Ovary (tissue), 3 donors: ENCODE measurements at regions not wholly inside any gene's neighbourhood (a gene's known extent, or its start where the extent isn't known, plus 50 kb on each side); places are given as distances from the start of the nearest gene placed in this dataset.

Source experiments
- EP300 ChIP-seq: sonication (generic); formaldehyde crosslinking; IDR thresholded peaks from one replicate; pipeline ENCODE4 v1.6.1; 2017; ENCODE audit warnings: antibody characterized with exemption
- POLR2A ChIP-seq: fragments of 450-650 bp; IDR thresholded peaks from one replicate; pipeline ENCODE4 v1.6.1; 2017; ENCODE audit warnings: antibody characterized with exemption, mild to moderate bottlenecking, moderate library complexity
- TF ChIP-seq, protein P1 (sequence below), 3 donors: fragments of 450-650 bp in 2 of 3; fragments of 200-600 bp in 1 of 3; IDR thresholded peaks; one replicate each; pipeline versions ENCODE4 v1.5.1 to v1.8.0; 2016 to 2022; ENCODE audit warnings: antibody characterized with exemption in 3 of 3, mild to moderate bottlenecking in 1 of 3
- donor health status: DM: no; HTN: no; CAD: no.

DNA sequence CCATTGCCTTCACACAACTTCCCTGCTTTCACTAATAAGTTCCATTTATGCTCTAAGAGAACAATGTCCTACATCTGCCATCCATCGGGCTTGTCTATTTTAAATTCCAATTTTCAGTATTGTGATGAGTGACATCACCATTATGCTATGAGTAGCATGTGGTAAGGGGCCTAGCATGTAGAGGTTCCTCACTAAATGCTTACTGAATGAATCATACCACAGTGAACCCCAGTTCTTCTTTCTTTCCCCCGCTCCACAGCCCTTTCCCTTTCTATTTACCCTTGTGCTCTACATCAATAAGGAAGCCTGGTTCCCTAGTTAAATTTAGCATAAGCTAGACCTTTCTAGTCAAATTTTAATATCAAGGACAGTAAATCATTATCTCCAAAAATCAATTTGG, 195.0 kb upstream of the RGS18 start:
- TF ChIP-seq, protein P1, sequence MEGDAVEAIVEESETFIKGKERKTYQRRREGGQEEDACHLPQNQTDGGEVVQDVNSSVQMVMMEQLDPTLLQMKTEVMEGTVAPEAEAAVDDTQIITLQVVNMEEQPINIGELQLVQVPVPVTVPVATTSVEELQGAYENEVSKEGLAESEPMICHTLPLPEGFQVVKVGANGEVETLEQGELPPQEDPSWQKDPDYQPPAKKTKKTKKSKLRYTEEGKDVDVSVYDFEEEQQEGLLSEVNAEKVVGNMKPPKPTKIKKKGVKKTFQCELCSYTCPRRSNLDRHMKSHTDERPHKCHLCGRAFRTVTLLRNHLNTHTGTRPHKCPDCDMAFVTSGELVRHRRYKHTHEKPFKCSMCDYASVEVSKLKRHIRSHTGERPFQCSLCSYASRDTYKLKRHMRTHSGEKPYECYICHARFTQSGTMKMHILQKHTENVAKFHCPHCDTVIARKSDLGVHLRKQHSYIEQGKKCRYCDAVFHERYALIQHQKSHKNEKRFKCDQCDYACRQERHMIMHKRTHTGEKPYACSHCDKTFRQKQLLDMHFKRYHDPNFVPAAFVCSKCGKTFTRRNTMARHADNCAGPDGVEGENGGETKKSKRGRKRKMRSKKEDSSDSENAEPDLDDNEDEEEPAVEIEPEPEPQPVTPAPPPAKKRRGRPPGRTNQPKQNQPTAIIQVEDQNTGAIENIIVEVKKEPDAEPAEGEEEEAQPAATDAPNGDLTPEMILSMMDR (IDR thresholded peaks at IDR 0.05): no peak
- TF ChIP-seq POLR2A (no peak), EP300 (no peak)
